ENCODE measurements at regions not wholly inside any gene's neighbourhood (a gene's known extent, or its start where the extent isn't known, plus 50 kb on each side); places are given as distances from the start of the nearest gene placed in this dataset.

- peaks cover 3% of the 10 kb centered on the region for H3K9me3 Mint-ChIP-seq (ENCODE audit: low read depth)
- H3K27ac Mint-ChIP-seq, result peak overlapping the region; percentile 33
- POLR2A ChIA-PET, result interaction anchor here (0.6 kb wide), 1 partner anchor 9 kb away, joined by 3 read pairs; no protein-coding TSS in a partner anchor
- DNase-seq, result peak; percentile 52
- CTCF ChIA-PET, result interaction anchor here (1.0 kb wide), 1 partner anchor 9 kb away, joined by 3 read pairs; no protein-coding TSS in a partner anchor
- peaks cover 2% of the 10 kb centered on the region for H3K36me3 Mint-ChIP-seq (ENCODE audit: low read depth)
- no peak overlapping the region for H3K4me3 Mint-ChIP-seq
- peaks cover 17% of the 10 kb centered on the region for H3K4me1 Mint-ChIP-seq
- H3K27me3 Mint-ChIP-seq, result peaks cover 2% of the 10 kb centered on the region
- ATAC-seq, result peak; percentile 82
- intact Hi-C loops (cut with DNase I, micrococcal nuclease), result no loop called here
Observed at GRCh38 chr5:109945097-109945678, 255.5 kb downstream of the MAN2A1 start.

GRCh38 chr5:109945723-109946480, 256.2 kb downstream of the MAN2A1 start:
- POLR2A ChIA-PET, result interaction anchor here (0.6 kb wide), 1 partner anchor 10 kb away, joined by 3 read pairs; no protein-coding TSS in a partner anchor
- Mint-ChIP-seq H3K36me3 (ENCODE audit: low read depth) (peaks cover 2% of the 10 kb centered on the region), H3K4me3 (no peak overlapping the region), H3K27me3 (peaks cover 2% of the 10 kb centered on the region), H3K27ac (peak overlapping the region; percentile 33), H3K4me1 (peaks cover 17% of the 10 kb centered on the region), H3K9me3 (ENCODE audit: low read depth) (peaks cover 3% of the 10 kb centered on the region)
- intact Hi-C loops (cut with DNase I, micrococcal nuclease), result no loop called here
- no peak for ATAC-seq
- CTCF ChIA-PET, result interaction anchor here (1.0 kb wide), 1 partner anchor 8 kb away, joined by 3 read pairs; no protein-coding TSS in a partner anchor
- no peak for DNase-seq

DNA sequence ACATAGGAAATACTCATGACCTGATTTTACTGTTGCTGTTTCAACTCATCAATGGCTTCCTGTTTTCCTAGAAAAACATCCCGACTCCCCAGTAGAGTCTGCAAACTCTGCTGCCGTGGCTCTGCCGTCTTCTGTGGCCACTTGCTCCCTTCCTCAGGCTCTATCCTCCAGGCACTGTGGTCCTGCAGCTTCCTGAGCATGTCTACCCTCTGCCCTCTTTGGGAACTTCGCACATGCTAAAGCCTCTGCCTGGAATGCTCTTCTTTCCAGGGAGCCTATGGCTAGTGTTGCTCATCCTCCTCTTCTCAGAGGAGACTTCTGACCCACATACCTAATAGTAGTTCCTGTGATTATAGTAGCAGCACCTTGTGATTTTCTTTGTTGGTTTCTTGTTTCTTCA, 256.9 kb downstream of the MAN2A1 start:
- intact Hi-C loops (cut with DNase I, micrococcal nuclease), result no loop called here
- no peaks in the 10 kb centered on the region for H3K27me3 Mint-ChIP-seq
- H3K4me1 Mint-ChIP-seq, result peaks cover 17% of the 10 kb centered on the region
- no peaks in the 10 kb centered on the region for H3K9me3 Mint-ChIP-seq (ENCODE audit: low read depth)
- ChIA-PET CTCF (interaction anchor here (1.1 kb wide), 1 partner anchor 10 kb away, joined by 3 read pairs; no protein-coding TSS in a partner anchor), POLR2A (no interaction called here)
- DNase-seq (no peak), ATAC-seq (no peak)
- no peak overlapping the region for H3K27ac Mint-ChIP-seq
- H3K4me3 Mint-ChIP-seq, result no peak overlapping the region
- no peaks in the 10 kb centered on the region for H3K36me3 Mint-ChIP-seq (ENCODE audit: low read depth)

GRCh38 chr5:109947667-109948066, 257.9 kb downstream of the MAN2A1 start:
- POLR2A ChIA-PET, result no interaction called here
- Mint-ChIP-seq H3K27ac (no peak overlapping the region), H3K4me1 (peaks cover 17% of the 10 kb centered on the region), H3K9me3 (ENCODE audit: low read depth) (no peaks in the 10 kb centered on the region), H3K4me3 (no peak overlapping the region), H3K27me3 (no peaks in the 10 kb centered on the region), H3K36me3 (ENCODE audit: low read depth) (no peaks in the 10 kb centered on the region)
- CTCF ChIA-PET, result interaction anchor here (0.6 kb wide), 1 partner anchor 38 kb away, joined by 3 read pairs; no protein-coding TSS in a partner anchor
- DNase-seq, result no peak
- intact Hi-C loops (cut with DNase I, micrococcal nuclease), result no loop called here
- ATAC-seq, result no peak

DNA sequence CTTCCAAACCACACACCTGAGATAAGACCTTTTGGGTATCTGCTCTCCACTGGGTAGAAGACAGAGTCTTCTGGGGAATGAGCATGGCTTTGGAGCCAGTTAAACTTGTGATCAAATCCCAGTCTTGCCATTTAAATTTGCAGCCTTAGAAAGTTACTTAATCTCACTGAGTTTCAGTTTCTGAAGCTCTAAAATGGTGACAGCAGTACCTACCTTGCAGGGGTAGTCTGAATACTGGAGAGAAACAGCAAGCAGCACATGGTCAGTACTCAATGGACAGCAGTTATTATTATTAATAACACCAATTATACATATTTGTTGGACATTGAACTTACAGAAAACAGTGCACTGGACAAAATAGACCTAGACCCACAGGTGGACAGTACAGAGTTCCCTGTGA, 260.9 kb downstream of the MAN2A1 start:
- Mint-ChIP-seq H3K27ac (no peak overlapping the region), H3K4me3 (no peak overlapping the region), H3K9me3 (ENCODE audit: low read depth) (no peaks in the 10 kb centered on the region), H3K27me3 (no peaks in the 10 kb centered on the region), H3K36me3 (ENCODE audit: low read depth) (no peaks in the 10 kb centered on the region), H3K4me1 (peaks cover 4% of the 10 kb centered on the region)
- ATAC-seq (no peak), DNase-seq (no peak)
- ChIA-PET POLR2A (no interaction called here), CTCF (interaction anchor here (0.6 to 2.1 kb wide), 2 partner anchors 12 to 76 kb away, joined by 3 to 4 read pairs; no protein-coding TSS in a partner anchor)
- intact Hi-C loops (cut with DNase I, micrococcal nuclease), result no loop called here

DNA sequence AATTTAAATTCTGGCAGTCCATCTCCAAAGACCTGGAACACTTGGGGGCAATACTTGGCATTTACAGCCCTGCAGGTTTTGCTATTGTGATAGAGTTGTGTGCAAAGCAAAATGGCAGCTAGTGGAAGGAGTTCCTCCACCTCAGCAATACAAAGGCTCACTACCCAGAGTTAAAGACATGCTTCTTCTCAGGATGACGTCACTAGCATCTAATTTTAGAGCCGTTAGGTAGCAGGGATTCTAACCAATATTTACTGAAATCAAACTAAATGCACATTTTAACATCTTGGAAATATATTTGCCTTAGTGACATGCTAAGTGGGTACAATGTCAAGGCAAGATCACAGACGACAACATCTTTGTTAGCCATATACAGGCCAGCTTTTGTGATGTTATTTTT, 261.6 kb downstream of the MAN2A1 start:
- no peak overlapping the region for H3K4me3 Mint-ChIP-seq
- ATAC-seq (no peak), DNase-seq (no peak)
- no peaks in the 10 kb centered on the region for H3K4me1 Mint-ChIP-seq
- POLR2A ChIA-PET, result no interaction called here
- intact Hi-C loops (cut with DNase I, micrococcal nuclease), result no loop called here
- CTCF ChIA-PET, result no interaction called here
- H3K9me3 Mint-ChIP-seq (ENCODE audit: low read depth), result no peaks in the 10 kb centered on the region
- no peak overlapping the region for H3K27ac Mint-ChIP-seq
- H3K36me3 Mint-ChIP-seq (ENCODE audit: low read depth), result no peaks in the 10 kb centered on the region
- no peaks in the 10 kb centered on the region for H3K27me3 Mint-ChIP-seq

DNA sequence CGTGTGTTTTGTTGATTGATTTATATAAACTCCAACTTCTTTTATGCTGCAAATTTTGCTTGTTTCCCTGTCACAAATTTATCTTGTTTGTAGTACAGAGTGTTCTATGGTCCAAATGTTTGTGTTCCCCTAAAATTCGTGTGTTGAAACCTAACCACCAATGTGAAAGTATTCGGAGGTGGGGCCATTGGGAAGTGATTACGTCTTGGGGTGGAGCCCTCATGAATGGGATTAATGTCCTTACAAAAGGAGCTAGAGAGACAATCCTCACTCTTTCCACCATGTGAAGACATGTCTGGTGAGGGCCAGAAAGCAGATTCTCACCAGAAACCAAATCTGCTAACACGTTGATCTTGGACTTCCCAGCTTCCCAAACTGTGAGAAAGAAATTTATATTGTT, 262.0 kb downstream of the MAN2A1 start:
- Mint-ChIP-seq H3K9me3 (ENCODE audit: low read depth) (no peaks in the 10 kb centered on the region), H3K4me1 (no peaks in the 10 kb centered on the region), H3K4me3 (no peak overlapping the region), H3K36me3 (ENCODE audit: low read depth) (no peaks in the 10 kb centered on the region), H3K27ac (no peak overlapping the region), H3K27me3 (no peaks in the 10 kb centered on the region)
- no peak for DNase-seq
- ChIA-PET POLR2A (no interaction called here), CTCF (interaction anchor here (0.6 to 1.1 kb wide), 2 partner anchors 10 to 1518 kb away, joined by 3 read pairs; no protein-coding TSS in a partner anchor)
- intact Hi-C loops (cut with DNase I, micrococcal nuclease), result no loop called here
- ATAC-seq, result no peak

- DNase-seq, result no peak
- Mint-ChIP-seq H3K9me3 (ENCODE audit: low read depth) (no peaks in the 10 kb centered on the region), H3K27ac (no peak overlapping the region), H3K4me3 (no peak overlapping the region), H3K4me1 (no peaks in the 10 kb centered on the region), H3K36me3 (ENCODE audit: low read depth) (no peaks in the 10 kb centered on the region), H3K27me3 (no peaks in the 10 kb centered on the region)
- intact Hi-C loops (cut with DNase I, micrococcal nuclease), result no loop called here
- no peak for ATAC-seq
- ChIA-PET CTCF (interaction anchor here (0.9 to 1.5 kb wide), 4 partner anchors 8 to 1620 kb away, joined by 3 read pairs; no protein-coding TSS in a partner anchor), POLR2A (no interaction called here)
Observed at GRCh38 chr5:109953761-109954160, 264.0 kb downstream of the MAN2A1 start.

GRCh38 chr5:109956884-109957283, 267.2 kb downstream of the MAN2A1 start:
- no peaks in the 10 kb centered on the region for H3K27me3 Mint-ChIP-seq
- H3K4me1 Mint-ChIP-seq, result peaks cover 5% of the 10 kb centered on the region
- H3K9me3 Mint-ChIP-seq (ENCODE audit: low read depth), result no peaks in the 10 kb centered on the region
- POLR2A ChIA-PET, result no interaction called here
- H3K27ac Mint-ChIP-seq, result no peak overlapping the region
- no peak overlapping the region for H3K4me3 Mint-ChIP-seq
- H3K36me3 Mint-ChIP-seq (ENCODE audit: low read depth), result no peaks in the 10 kb centered on the region
- no peak for ATAC-seq
- CTCF ChIA-PET, result interaction anchor here (1.2 kb wide), 1 partner anchor 14 kb away, joined by 4 read pairs; no protein-coding TSS in a partner anchor
- DNase-seq, result no peak
- intact Hi-C loops (cut with DNase I, micrococcal nuclease), result no loop called here

DNA sequence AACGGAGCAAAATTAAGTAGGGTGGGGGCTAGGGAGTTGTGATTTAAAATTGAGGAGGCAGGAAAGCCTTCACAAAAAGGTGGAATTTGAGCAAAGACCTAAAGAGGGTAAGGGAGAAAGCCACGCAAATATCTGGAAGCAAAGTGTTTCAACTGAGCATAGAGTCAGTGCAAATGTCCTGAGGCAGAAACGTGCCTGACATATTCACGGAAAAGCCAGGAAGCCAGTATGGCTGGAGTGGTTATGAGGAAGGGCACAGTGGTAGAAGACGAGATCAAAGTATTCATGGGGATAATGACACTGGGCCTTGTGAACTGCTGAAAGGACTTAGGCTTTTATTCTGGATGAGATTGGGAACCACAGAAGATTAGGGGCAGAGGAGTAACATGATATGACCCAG, 268.4 kb downstream of the MAN2A1 start:
- Mint-ChIP-seq H3K9me3 (ENCODE audit: low read depth) (no peaks in the 10 kb centered on the region), H3K4me1 (peaks cover 11% of the 10 kb centered on the region), H3K4me3 (no peak overlapping the region), H3K27ac (no peak overlapping the region), H3K36me3 (ENCODE audit: low read depth) (no peaks in the 10 kb centered on the region), H3K27me3 (no peaks in the 10 kb centered on the region)
- DNase-seq, result no peak
- intact Hi-C loops (cut with DNase I, micrococcal nuclease), result no loop called here
- CTCF ChIA-PET, result interaction anchor here (1.0 kb wide), 1 partner anchor 443 kb away, joined by 3 read pairs; no protein-coding TSS in a partner anchor
- no peak for ATAC-seq
- POLR2A ChIA-PET, result no interaction called here

GRCh38 chr5:109959652-109960051, 269.9 kb downstream of the MAN2A1 start:
- ATAC-seq (no peak), DNase-seq (no peak)
- Mint-ChIP-seq H3K9me3 (ENCODE audit: low read depth) (no peaks in the 10 kb centered on the region), H3K27ac (no peak overlapping the region), H3K36me3 (ENCODE audit: low read depth) (no peaks in the 10 kb centered on the region), H3K27me3 (no peaks in the 10 kb centered on the region), H3K4me1 (peaks cover 14% of the 10 kb centered on the region), H3K4me3 (no peak overlapping the region)
- intact Hi-C loops (cut with DNase I, micrococcal nuclease), result no loop called here
- POLR2A ChIA-PET, result no interaction called here
- CTCF ChIA-PET, result no interaction called here

GRCh38 chr5:109961751-109962150, 272.0 kb downstream of the MAN2A1 start:
- H3K4me1 Mint-ChIP-seq, result peaks cover 27% of the 10 kb centered on the region
- H3K36me3 Mint-ChIP-seq (ENCODE audit: low read depth), result no peaks in the 10 kb centered on the region
- intact Hi-C loops (cut with DNase I, micrococcal nuclease), result no loop called here
- no peaks in the 10 kb centered on the region for H3K27me3 Mint-ChIP-seq
- DNase-seq (no peak), ATAC-seq (no peak)
- no peak overlapping the region for H3K27ac Mint-ChIP-seq
- H3K4me3 Mint-ChIP-seq, result no peak overlapping the region
- POLR2A ChIA-PET, result interaction anchor here (0.5 kb wide), 1 partner anchor 28 kb away, joined by 3 read pairs; no protein-coding TSS in a partner anchor
- CTCF ChIA-PET, result interaction anchor here (1.3 kb wide), 1 partner anchor 9 kb away, joined by 3 read pairs; no protein-coding TSS in a partner anchor
- H3K9me3 Mint-ChIP-seq (ENCODE audit: low read depth), result no peaks in the 10 kb centered on the region

All from activated CD4-positive, alpha-beta T cell treated with anti-CD3 and anti-CD28 coated beads for 36 hours (primary cell).